Activated B cell treated with CpG ODN at 0.5 μM for 24 hours (primary cell): ENCODE measurements at regions not wholly inside any gene's neighbourhood (a gene's known extent, or its start where the extent isn't known, plus 50 kb on each side); places are given as distances from the start of the nearest gene placed in this dataset.

Experiments used
- ATAC-seq: fragments of 200-7000 bp; cut with Tn5 transposase; one replicate; pipeline ENCODE4 v1.10.0; 2021; ENCODE audit warnings: low read depth, mild to moderate bottlenecking, moderate library complexity
- CTCF ChIA-PET: fragments of 350-600 bp; sonication (Branson Sonifier 250); formaldehyde crosslinking; loops from one replicate; lab custom pipeline; 2021; ENCODE audit warnings: antibody characterized with exemption; lab: Charles Lee
- POLR2A ChIA-PET: fragments of 350-600 bp; sonication (Branson Sonifier 250); formaldehyde crosslinking; loops from one replicate; lab custom pipeline; 2021; ENCODE audit warnings: antibody characterized with exemption; lab: Charles Lee
- DNase-seq: peaks from one replicate; pipeline ENCODE4 v3.0.0; 2022
- H3K27ac Mint-ChIP-seq: one replicate; pipeline ENCODE4 v1.8.0; 2020; ENCODE audit warnings: mixed read lengths
- H3K27me3 Mint-ChIP-seq: one replicate; pipeline ENCODE4 v1.8.0; 2021; ENCODE audit warnings: mixed read lengths
- H3K36me3 Mint-ChIP-seq: one replicate; pipeline ENCODE4 v1.8.0; 2021; ENCODE audit warnings: low read depth, mixed read lengths
- H3K4me1 Mint-ChIP-seq: one replicate; pipeline ENCODE4 v1.8.0; 2021; ENCODE audit warnings: mixed read lengths
- H3K4me3 Mint-ChIP-seq: one replicate; pipeline ENCODE4 v1.8.0; 2020; ENCODE audit warnings: mild to moderate bottlenecking, mixed read lengths
- H3K9me3 Mint-ChIP-seq: one replicate; pipeline ENCODE4 v1.8.0; 2020; ENCODE audit warnings: mixed read lengths
- CTCF ChIP-seq: fragments of 200-600 bp; IDR thresholded peaks from one replicate; pipeline ENCODE4 v1.8.0; 2022; ENCODE audit warnings: antibody characterized with exemption, mild to moderate bottlenecking
- intact Hi-C: fragments of 100-400 bp; cut with micrococcal nuclease; formaldehyde crosslinking; loops from one replicate; pipeline ENCODE4 v1.15.1; 2024

- H3K36me3 Mint-ChIP-seq = no peaks in the 10 kb centered on the region
- H3K4me1 Mint-ChIP-seq = no peaks in the 10 kb centered on the region
- DNase-seq (no peak), ATAC-seq (no peak)
- CTCF ChIA-PET = no interaction called here
- no peak overlapping the region for H3K27ac Mint-ChIP-seq
- peaks cover 5% of the 10 kb centered on the region for H3K9me3 Mint-ChIP-seq
- no peak overlapping the region for H3K4me3 Mint-ChIP-seq
- H3K27me3 Mint-ChIP-seq = peaks cover 13% of the 10 kb centered on the region
- POLR2A ChIA-PET = no interaction called here
- TF ChIP-seq CTCF = no peak
- intact Hi-C loops = no loop called here
Measured at GRCh38 chr6:2517855-2518473, 232.8 kb downstream of the MYLK4 start.

DNA sequence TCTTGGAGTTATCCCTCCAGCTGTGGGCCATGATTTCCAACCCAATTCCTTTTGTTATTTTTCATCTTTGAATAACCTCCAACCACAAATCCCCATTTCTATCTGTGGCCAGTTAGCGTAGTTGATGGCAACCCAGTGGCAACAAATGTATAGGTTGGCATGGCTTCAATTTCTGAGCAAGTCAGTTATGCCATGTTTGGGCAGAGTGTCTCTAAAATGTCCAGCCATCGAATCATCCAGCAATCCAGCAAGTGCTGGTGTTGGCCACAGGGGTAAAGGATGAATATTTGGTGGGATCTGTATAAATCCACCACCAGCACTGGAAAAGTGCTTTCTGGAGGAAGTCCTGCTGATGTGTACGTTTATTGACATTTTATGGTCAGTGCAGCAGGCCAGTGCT lies 233.3 kb downstream of the MYLK4 start:
- DNase-seq = no peak
- Mint-ChIP-seq H3K9me3 (peaks cover 5% of the 10 kb centered on the region), H3K36me3 (no peaks in the 10 kb centered on the region), H3K4me1 (no peaks in the 10 kb centered on the region), H3K27me3 (peaks cover 12% of the 10 kb centered on the region), H3K4me3 (no peak overlapping the region), H3K27ac (no peak overlapping the region)
- CTCF ChIA-PET = no interaction called here
- TF ChIP-seq CTCF = no peak
- intact Hi-C loops = no loop called here
- no peak for ATAC-seq
- POLR2A ChIA-PET = no interaction called here

GRCh38 chr6:2516059-2516458 lies 234.7 kb downstream of the MYLK4 start:
- Mint-ChIP-seq H3K9me3 (peaks cover 5% of the 10 kb centered on the region), H3K4me3 (no peak overlapping the region), H3K27ac (no peak overlapping the region), H3K36me3 (no peaks in the 10 kb centered on the region), H3K27me3 (peaks cover 10% of the 10 kb centered on the region), H3K4me1 (no peaks in the 10 kb centered on the region)
- intact Hi-C loops = no loop called here
- no peak for TF ChIP-seq CTCF
- POLR2A ChIA-PET = no interaction called here
- ATAC-seq = no peak
- CTCF ChIA-PET = no interaction called here
- no peak for DNase-seq

DNA sequence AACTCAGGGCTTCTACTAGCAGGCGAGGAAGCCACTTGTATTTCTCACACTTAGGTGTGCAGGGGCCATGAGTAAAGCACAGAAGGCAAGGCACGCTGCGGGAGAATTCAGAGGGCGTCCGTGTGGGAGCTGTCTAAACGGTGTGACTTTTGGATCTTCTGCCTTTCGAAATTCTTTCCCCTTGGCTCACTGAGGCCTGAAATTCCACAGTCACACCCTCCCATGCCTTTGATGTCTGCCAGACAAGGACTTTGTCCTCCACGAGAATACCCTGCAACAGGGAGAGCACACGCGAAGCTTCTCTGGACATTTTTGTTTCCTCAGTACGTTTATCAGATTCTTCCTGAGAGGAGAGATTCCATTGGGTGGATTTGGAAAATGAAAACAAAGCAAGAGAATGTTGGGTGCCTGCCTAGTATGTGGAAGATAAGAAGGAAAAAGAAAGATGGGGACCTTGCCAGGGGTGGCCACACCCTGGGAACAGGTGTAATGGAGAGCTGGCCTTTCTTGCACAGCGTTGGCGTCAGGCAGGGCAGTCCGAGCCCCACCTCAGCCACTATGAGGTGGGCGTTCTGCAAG lies 235.7 kb downstream of the MYLK4 start:
- Mint-ChIP-seq H3K36me3 (no peaks in the 10 kb centered on the region), H3K9me3 (peaks cover under 1% of the 10 kb centered on the region), H3K4me3 (no peak overlapping the region), H3K4me1 (no peaks in the 10 kb centered on the region), H3K27ac (no peak overlapping the region), H3K27me3 (peaks cover 7% of the 10 kb centered on the region)
- no peak for DNase-seq
- ChIA-PET POLR2A (no interaction called here), CTCF (no interaction called here)
- intact Hi-C loops = no loop called here
- no peak for ATAC-seq
- TF ChIP-seq CTCF = no peak

DNA sequence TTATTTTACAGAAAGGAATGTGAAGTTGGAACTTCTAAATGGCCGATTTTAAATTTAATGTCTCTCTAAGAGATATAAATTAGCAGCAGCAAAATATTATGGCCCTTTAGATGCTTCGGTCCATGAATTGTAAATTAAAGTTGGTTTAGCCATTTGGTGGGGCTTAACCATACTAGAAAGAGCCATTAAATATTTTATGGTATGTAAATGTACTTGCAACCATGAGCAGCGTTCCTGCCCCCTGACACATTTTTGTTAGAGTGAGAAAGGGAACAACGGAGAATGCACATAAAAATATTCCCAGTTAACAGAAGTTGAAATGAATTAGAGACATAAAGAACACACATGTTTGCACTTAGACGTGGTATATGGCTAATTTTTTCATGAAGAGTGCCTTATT lies 237.9 kb downstream of the MYLK4 start:
- no peaks in the 10 kb centered on the region for H3K36me3 Mint-ChIP-seq
- POLR2A ChIA-PET = no interaction called here
- H3K4me1 Mint-ChIP-seq = no peaks in the 10 kb centered on the region
- H3K4me3 Mint-ChIP-seq = no peak overlapping the region
- no peak for TF ChIP-seq CTCF
- H3K27ac Mint-ChIP-seq = no peak overlapping the region
- H3K9me3 Mint-ChIP-seq = no peaks in the 10 kb centered on the region
- intact Hi-C loops = no loop called here
- CTCF ChIA-PET = no interaction called here
- DNase-seq (no peak), ATAC-seq (no peak)
- peaks cover 5% of the 10 kb centered on the region for H3K27me3 Mint-ChIP-seq
